ENCODE measurements at regions not wholly inside any gene's neighbourhood (a gene's known extent, or its start where the extent isn't known, plus 50 kb on each side); places are given as distances from the start of the nearest gene placed in this dataset.

DNA sequence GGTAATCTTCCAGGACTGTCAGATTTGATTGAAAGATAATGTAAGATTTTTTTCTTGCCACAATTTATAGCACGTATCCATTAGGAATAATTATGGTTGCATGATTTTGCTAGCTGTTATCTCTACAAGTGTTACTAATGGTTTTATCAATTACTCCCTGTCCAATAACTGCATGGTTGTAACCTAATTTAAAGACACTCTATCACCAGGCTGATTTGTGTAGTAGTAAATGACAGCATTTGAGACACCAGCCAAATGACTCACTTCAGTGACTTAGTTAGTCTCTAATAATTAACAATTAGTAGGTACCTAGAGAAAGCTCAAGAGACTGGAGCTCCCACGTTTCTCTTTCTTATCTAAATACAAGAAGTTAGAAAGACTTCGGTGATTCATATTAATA is 453.8 kb upstream of the POU3F2 start:
- TF ChIP-seq, protein P1, sequence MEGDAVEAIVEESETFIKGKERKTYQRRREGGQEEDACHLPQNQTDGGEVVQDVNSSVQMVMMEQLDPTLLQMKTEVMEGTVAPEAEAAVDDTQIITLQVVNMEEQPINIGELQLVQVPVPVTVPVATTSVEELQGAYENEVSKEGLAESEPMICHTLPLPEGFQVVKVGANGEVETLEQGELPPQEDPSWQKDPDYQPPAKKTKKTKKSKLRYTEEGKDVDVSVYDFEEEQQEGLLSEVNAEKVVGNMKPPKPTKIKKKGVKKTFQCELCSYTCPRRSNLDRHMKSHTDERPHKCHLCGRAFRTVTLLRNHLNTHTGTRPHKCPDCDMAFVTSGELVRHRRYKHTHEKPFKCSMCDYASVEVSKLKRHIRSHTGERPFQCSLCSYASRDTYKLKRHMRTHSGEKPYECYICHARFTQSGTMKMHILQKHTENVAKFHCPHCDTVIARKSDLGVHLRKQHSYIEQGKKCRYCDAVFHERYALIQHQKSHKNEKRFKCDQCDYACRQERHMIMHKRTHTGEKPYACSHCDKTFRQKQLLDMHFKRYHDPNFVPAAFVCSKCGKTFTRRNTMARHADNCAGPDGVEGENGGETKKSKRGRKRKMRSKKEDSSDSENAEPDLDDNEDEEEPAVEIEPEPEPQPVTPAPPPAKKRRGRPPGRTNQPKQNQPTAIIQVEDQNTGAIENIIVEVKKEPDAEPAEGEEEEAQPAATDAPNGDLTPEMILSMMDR (IDR thresholded peaks at IDR 0.05): no peak
- TF ChIP-seq EZH2phosphoT487 (IDR thresholded peaks at IDR 0.05): no peak

Data from neural progenitor cell (in vitro differentiated cells).